ENCODE measurements at regions not wholly inside any gene's neighbourhood (a gene's known extent, or its start where the extent isn't known, plus 50 kb on each side); places are given as distances from the start of the nearest gene placed in this dataset.

DNA sequence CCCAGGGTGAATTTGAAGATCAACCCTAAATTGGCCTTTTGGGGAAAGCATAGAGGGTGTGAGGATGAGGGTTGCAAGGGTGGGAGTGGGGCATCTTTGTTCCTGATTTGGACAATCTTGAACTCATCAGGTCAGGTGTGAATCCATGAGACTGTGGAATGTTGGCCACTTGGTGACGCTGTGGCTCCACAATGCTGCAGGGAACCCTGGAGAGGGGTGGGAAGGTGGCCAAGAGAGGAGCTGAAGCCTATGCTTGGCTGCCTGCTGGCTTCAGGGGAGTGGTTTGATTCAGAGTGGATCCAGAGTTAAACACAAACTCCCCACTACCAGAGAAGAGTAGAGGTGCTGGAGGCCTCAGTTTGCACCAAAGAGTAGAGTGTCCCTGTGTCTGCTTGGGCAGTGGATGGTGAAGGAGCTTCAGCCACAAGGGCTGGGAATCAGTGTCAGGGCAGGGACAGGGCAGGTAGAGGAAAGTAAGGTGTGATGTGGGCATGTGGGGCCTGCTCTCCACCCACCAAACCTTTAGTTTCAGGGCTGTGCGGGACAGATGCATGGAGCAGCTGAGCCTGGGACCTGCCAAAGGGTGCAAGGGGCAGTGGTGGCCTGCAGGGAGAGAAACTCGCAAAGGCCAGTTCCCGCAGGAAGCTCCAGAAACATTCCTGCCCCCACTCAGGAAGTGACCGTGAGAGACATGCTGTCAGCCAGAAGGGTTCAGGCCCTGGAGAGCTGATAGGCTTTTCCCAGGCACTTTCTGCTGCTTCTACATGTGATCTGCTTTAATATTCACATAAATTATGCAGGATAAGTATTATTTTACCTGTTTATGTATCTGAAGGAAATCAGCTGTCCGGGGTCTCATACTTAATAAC, 81.0 kb upstream of the PRSS58 start:
- H3K36me3 ChIP-seq, result no peaks in the 10 kb centered on the region
- peak in 1 of 2 donors; percentile 34 for DNase-seq
- intact Hi-C loops (cut with DNase I; ENCODE audit: low total_unique reads), result no loop called here
- H3K4me3 ChIP-seq, result no peak overlapping the region
- no peak overlapping the region for H3K27ac ChIP-seq
- WGBS, 5 donors, result 51 to 73% (median 63%) methylated on average over 3 to 6 of the region's 6 CpGs
- peaks cover 0 to 14% (median 0%) of the 10 kb centered on the region in 3 donors for H3K27me3 ChIP-seq
- H3K9me3 ChIP-seq, result no peaks in the 10 kb centered on the region
- H3K4me1 ChIP-seq, result no peaks in the 10 kb centered on the region
- no peak for TF ChIP-seq POLR2A (IDR thresholded peaks at IDR 0.05)
- TF ChIP-seq EP300 (IDR thresholded peaks at IDR 0.05), result no peak
- no peak for TF ChIP-seq POLR2AphosphoS5 (IDR thresholded peaks at IDR 0.05)
- TF ChIP-seq, protein P1, sequence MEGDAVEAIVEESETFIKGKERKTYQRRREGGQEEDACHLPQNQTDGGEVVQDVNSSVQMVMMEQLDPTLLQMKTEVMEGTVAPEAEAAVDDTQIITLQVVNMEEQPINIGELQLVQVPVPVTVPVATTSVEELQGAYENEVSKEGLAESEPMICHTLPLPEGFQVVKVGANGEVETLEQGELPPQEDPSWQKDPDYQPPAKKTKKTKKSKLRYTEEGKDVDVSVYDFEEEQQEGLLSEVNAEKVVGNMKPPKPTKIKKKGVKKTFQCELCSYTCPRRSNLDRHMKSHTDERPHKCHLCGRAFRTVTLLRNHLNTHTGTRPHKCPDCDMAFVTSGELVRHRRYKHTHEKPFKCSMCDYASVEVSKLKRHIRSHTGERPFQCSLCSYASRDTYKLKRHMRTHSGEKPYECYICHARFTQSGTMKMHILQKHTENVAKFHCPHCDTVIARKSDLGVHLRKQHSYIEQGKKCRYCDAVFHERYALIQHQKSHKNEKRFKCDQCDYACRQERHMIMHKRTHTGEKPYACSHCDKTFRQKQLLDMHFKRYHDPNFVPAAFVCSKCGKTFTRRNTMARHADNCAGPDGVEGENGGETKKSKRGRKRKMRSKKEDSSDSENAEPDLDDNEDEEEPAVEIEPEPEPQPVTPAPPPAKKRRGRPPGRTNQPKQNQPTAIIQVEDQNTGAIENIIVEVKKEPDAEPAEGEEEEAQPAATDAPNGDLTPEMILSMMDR (IDR thresholded peaks at IDR 0.05), result no peak

GRCh38 chr7:142337054-142338001, 79.5 kb upstream of the PRSS58 start:
- 49 to 66% (median 57%) methylated on average over 8 of the region's 8 CpGs for WGBS, 5 donors

GRCh38 chr7:142334806-142335205, 76.9 kb upstream of the PRSS58 start:
- WGBS, 5 donors, result 88 to 100% (median 96%) methylated on average over 1 of the region's 1 CpG
- no peaks in the 10 kb centered on the region for H3K36me3 ChIP-seq
- no peak for DNase-seq

More at GRCh38 chr7:142337054-142338001, 79.5 kb upstream of the PRSS58 start:
- no peaks in the 10 kb centered on the region for H3K4me1 ChIP-seq
- no peak overlapping the region for H3K27ac ChIP-seq
- H3K27me3 ChIP-seq, result peaks cover 0 to 22% (median 0%) of the 10 kb centered on the region in 3 donors
- intact Hi-C loops (cut with DNase I; ENCODE audit: low total_unique reads), result no loop called here
- DNase-seq, result no peak
- TF ChIP-seq, protein P1 (IDR thresholded peaks at IDR 0.05), result no peak
- no peak for TF ChIP-seq POLR2A (IDR thresholded peaks at IDR 0.05)
- TF ChIP-seq EP300 (IDR thresholded peaks at IDR 0.05), result no peak
- TF ChIP-seq POLR2AphosphoS5 (IDR thresholded peaks at IDR 0.05), result no peak
- H3K36me3 ChIP-seq, result no peaks in the 10 kb centered on the region
- H3K4me3 ChIP-seq, result no peak overlapping the region
- H3K9me3 ChIP-seq, result no peaks in the 10 kb centered on the region

More at GRCh38 chr7:142334806-142335205, 76.9 kb upstream of the PRSS58 start:
- intact Hi-C loops (cut with DNase I; ENCODE audit: low total_unique reads), result no loop called here
- Histone ChIP-seq H3K9me3 (no peaks in the 10 kb centered on the region), H3K27ac (no peak overlapping the region), H3K4me1 (no peaks in the 10 kb centered on the region), H3K4me3 (no peak overlapping the region), H3K27me3 (peaks cover 0 to 26% (median 0%) of the 10 kb centered on the region in 3 donors)
- TF ChIP-seq POLR2A (IDR thresholded peaks at IDR 0.05) (no peak), EP300 (IDR thresholded peaks at IDR 0.05) (no peak), POLR2AphosphoS5 (IDR thresholded peaks at IDR 0.05) (no peak)
- TF ChIP-seq, protein P1 (IDR thresholded peaks at IDR 0.05), result no peak
